ENCODE measurements at regions not wholly inside any gene's neighbourhood (a gene's known extent, or its start where the extent isn't known, plus 50 kb on each side); places are given as distances from the start of the nearest gene placed in this dataset.

DNA sequence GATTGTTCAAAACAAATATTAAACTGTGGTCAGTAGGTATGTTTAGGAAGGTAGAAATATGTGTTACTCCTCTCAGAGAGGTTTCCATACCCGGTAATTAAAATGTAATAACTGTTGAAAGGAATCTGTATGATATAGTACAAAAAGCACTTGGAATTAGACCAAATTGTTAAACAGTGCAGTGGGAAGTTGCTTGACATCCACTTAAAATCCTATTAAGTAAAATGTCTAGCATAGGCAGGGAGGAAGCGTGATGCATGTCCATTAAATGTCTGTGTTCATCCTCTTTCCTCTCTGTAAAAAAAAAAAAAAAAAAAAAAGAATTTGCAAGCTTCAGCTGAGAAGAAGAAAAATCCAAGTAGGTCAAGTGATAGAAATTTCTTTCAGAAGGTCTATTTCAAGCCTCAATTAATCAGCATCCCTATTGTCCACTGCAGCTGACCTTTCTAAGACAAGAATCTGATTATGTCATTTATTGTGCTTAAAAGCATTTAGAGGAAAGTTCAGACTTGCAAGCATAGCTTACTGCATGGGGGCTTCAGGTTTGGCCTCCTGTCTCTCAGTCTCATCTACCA lies 265.6 kb upstream of the RGS6 start:
- TF ChIP-seq, protein P1, sequence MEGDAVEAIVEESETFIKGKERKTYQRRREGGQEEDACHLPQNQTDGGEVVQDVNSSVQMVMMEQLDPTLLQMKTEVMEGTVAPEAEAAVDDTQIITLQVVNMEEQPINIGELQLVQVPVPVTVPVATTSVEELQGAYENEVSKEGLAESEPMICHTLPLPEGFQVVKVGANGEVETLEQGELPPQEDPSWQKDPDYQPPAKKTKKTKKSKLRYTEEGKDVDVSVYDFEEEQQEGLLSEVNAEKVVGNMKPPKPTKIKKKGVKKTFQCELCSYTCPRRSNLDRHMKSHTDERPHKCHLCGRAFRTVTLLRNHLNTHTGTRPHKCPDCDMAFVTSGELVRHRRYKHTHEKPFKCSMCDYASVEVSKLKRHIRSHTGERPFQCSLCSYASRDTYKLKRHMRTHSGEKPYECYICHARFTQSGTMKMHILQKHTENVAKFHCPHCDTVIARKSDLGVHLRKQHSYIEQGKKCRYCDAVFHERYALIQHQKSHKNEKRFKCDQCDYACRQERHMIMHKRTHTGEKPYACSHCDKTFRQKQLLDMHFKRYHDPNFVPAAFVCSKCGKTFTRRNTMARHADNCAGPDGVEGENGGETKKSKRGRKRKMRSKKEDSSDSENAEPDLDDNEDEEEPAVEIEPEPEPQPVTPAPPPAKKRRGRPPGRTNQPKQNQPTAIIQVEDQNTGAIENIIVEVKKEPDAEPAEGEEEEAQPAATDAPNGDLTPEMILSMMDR (IDR thresholded peaks at IDR 0.05), result no peak
- no peak for TF ChIP-seq POLR2A (IDR thresholded peaks at IDR 0.05)

Data from right lobe of liver (tissue), 4 donors.